Upper lobe of right lung (tissue), 1 donor: ENCODE measurements at regions not wholly inside any gene's neighbourhood (a gene's known extent, or its start where the extent isn't known, plus 50 kb on each side); places are given as distances from the start of the nearest gene placed in this dataset.
"Not testable (repeated sequence)": the region's sequence is repeated elsewhere in the genome, so short reads cannot be mapped to it uniquely, and the experiment has no call there.

ENCODE experiments used
- ATAC-seq: fragments of 200-7000 bp; cut with Tn5 transposase; one replicate; pipeline ENCODE4 v1.9.1; 2020; ENCODE audit warnings: mild to moderate bottlenecking, moderate library complexity
- DNase-seq: peaks from one replicate; pipeline ENCODE4 v3.0.0-alpha.2; 2020
- H3K27ac ChIP-seq: fragments of 200-600 bp; one replicate; pipeline ENCODE4 v1.8.0; 2022
- H3K27me3 ChIP-seq: fragments of 200-600 bp; one replicate; pipeline ENCODE4 v1.8.0; 2022; ENCODE audit warnings: mild to moderate bottlenecking
- H3K36me3 ChIP-seq: fragments of 200-600 bp; one replicate; pipeline ENCODE4 v1.8.0; 2022
- H3K4me1 ChIP-seq: fragments of 200-600 bp; one replicate; pipeline ENCODE4 v1.8.0; 2022
- H3K4me3 ChIP-seq: fragments of 200-600 bp; one replicate; pipeline ENCODE4 v1.8.0; 2022; ENCODE audit warnings: mild to moderate bottlenecking
- H3K9me3 ChIP-seq: fragments of 200-600 bp; one replicate; pipeline ENCODE4 v1.8.0; 2022
- CTCF ChIP-seq: fragments of 200-600 bp; IDR thresholded peaks from one replicate; pipeline ENCODE4 v1.8.0; 2022; ENCODE audit warnings: antibody characterized with exemption
- intact Hi-C: fragments of 100-400 bp; cut with DNase I; formaldehyde crosslinking; loops from one replicate; pipeline ENCODE4 v1.11.0; 2022
- donor health status: DM: no; HTN: yes; CAD: no; lungs with severe emphysema.

- Histone ChIP-seq H3K27me3 (no peaks in the 10 kb centered on the region), H3K9me3 (no peaks in the 10 kb centered on the region), H3K4me1 (no peaks in the 10 kb centered on the region), H3K36me3 (no peaks in the 10 kb centered on the region), H3K27ac (no peak overlapping the region), H3K4me3 (no peak overlapping the region)
- TF ChIP-seq CTCF, result no peak
- DNase-seq (no peak), ATAC-seq (no peak)
- intact Hi-C loops, result no loop called here
Measured at GRCh38 chr2:185978634-185979407, 240.2 kb downstream of the FSIP2 start.

GRCh38 chr2:185979546-185980071, 241.0 kb downstream of the FSIP2 start:
- Histone ChIP-seq H3K36me3 (no peaks in the 10 kb centered on the region), H3K27me3 (no peaks in the 10 kb centered on the region), H3K4me1 (no peaks in the 10 kb centered on the region), H3K4me3 (no peak overlapping the region), H3K9me3 (no peaks in the 10 kb centered on the region), H3K27ac (no peak overlapping the region)
- DNase-seq (no peak), ATAC-seq (no peak)
- TF ChIP-seq CTCF, result no peak
- intact Hi-C loops, result no loop called here

- H3K4me3 ChIP-seq, result no peak overlapping the region
- no peak overlapping the region for H3K27ac ChIP-seq
- H3K36me3 ChIP-seq, result no peaks in the 10 kb centered on the region
- DNase-seq (no peak), ATAC-seq (no peak)
- H3K9me3 ChIP-seq, result no peaks in the 10 kb centered on the region
- intact Hi-C loops, result no loop called here
- TF ChIP-seq CTCF, result no peak
- H3K27me3 ChIP-seq, result no peaks in the 10 kb centered on the region
- H3K4me1 ChIP-seq, result no peaks in the 10 kb centered on the region
Measured at GRCh38 chr2:185980944-185981343, 242.3 kb downstream of the FSIP2 start.

GRCh38 chr2:185984670-185985069, 246.1 kb downstream of the FSIP2 start:
- Histone ChIP-seq H3K9me3 (no peaks in the 10 kb centered on the region), H3K27ac (no peak overlapping the region), H3K27me3 (no peaks in the 10 kb centered on the region), H3K36me3 (no peaks in the 10 kb centered on the region), H3K4me3 (no peak overlapping the region), H3K4me1 (no peaks in the 10 kb centered on the region)
- intact Hi-C loops, result no loop called here
- no peak for TF ChIP-seq CTCF
- no peak for DNase-seq
- no peak for ATAC-seq

GRCh38 chr2:185988907-185989306, 250.3 kb downstream of the FSIP2 start:
- H3K4me3 ChIP-seq, H3K9me3 ChIP-seq, H3K27ac ChIP-seq, H3K36me3 ChIP-seq, ATAC-seq, H3K4me1 ChIP-seq, DNase-seq, H3K27me3 ChIP-seq, intact Hi-C loops: not testable (repeated sequence)

GRCh38 chr2:185990861-185991525, 252.4 kb downstream of the FSIP2 start:
- Histone ChIP-seq H3K4me1 (no peaks in the 10 kb centered on the region), H3K9me3 (no peaks in the 10 kb centered on the region), H3K36me3 (no peaks in the 10 kb centered on the region), H3K27me3 (no peaks in the 10 kb centered on the region), H3K4me3 (no peak overlapping the region), H3K27ac (no peak overlapping the region)
- DNase-seq (no peak), ATAC-seq (no peak)
- no peak for TF ChIP-seq CTCF
- intact Hi-C loops, result no loop called here
